ENCODE measurements at regions not wholly inside any gene's neighbourhood (a gene's known extent, or its start where the extent isn't known, plus 50 kb on each side); places are given as distances from the start of the nearest gene placed in this dataset.
"Not testable (repeated sequence)": the region's sequence is repeated elsewhere in the genome, so short reads cannot be mapped to it uniquely, and the experiment has no call there.

- Histone ChIP-seq H3K27me3 (no peaks in the 10 kb centered on the region), H3K27ac (no peak overlapping the region), H3K9me3 (no peaks in the 10 kb centered on the region), H3K4me1 (no peaks in the 10 kb centered on the region), H3K4me3 (no peak overlapping the region), H3K36me3 (no peaks in the 10 kb centered on the region)
- intact Hi-C loops (cut with DNase I; ENCODE audit: low total_unique reads) = no loop called here
- TF ChIP-seq POLR2AphosphoS5 (IDR thresholded peaks at IDR 0.05) = no peak
- TF ChIP-seq CTCF (IDR thresholded peaks at IDR 0.05) = no peak
- no peak for TF ChIP-seq POLR2A (IDR thresholded peaks at IDR 0.05)
- DNase-seq (ENCODE audit: low spot score in 2 of 2) = no peak
Measured at GRCh38 chr16:65376601-65377000, 254.7 kb upstream of the CDH11 start.

GRCh38 chr16:65375651-65376050, 253.8 kb upstream of the CDH11 start:
- no peak for DNase-seq (ENCODE audit: low spot score in 2 of 2)
- Histone ChIP-seq H3K27me3 (no peaks in the 10 kb centered on the region), H3K9me3 (no peaks in the 10 kb centered on the region), H3K27ac (no peak overlapping the region), H3K36me3 (no peaks in the 10 kb centered on the region), H3K4me1 (no peaks in the 10 kb centered on the region), H3K4me3 (no peak overlapping the region)
- intact Hi-C loops (cut with DNase I; ENCODE audit: low total_unique reads) = no loop called here
- TF ChIP-seq POLR2A (IDR thresholded peaks at IDR 0.05) (no peak), POLR2AphosphoS5 (IDR thresholded peaks at IDR 0.05) (no peak)

GRCh38 chr16:65373097-65373496, 251.2 kb upstream of the CDH11 start:
- no peak for DNase-seq (ENCODE audit: low spot score in 2 of 2)

GRCh38 chr16:65372171-65372570, 250.3 kb upstream of the CDH11 start:
- intact Hi-C loops (cut with DNase I; ENCODE audit: low total_unique reads) = no loop called here

More at GRCh38 chr16:65373097-65373496, 251.2 kb upstream of the CDH11 start:
- no peaks in the 10 kb centered on the region for H3K4me1 ChIP-seq
- H3K27ac ChIP-seq = no peak overlapping the region
- intact Hi-C loops (cut with DNase I; ENCODE audit: low total_unique reads) = no loop called here
- TF ChIP-seq POLR2A (IDR thresholded peaks at IDR 0.05) = no peak
- no peak for TF ChIP-seq CTCF (IDR thresholded peaks at IDR 0.05)
- TF ChIP-seq POLR2AphosphoS5 (IDR thresholded peaks at IDR 0.05) = no peak
- H3K4me3 ChIP-seq = no peak overlapping the region
- no peaks in the 10 kb centered on the region for H3K9me3 ChIP-seq
- H3K27me3 ChIP-seq = no peaks in the 10 kb centered on the region
- no peaks in the 10 kb centered on the region for H3K36me3 ChIP-seq

GRCh38 chr16:65365732-65366715, 244.2 kb upstream of the CDH11 start:
- no peak for TF ChIP-seq POLR2AphosphoS5 (IDR thresholded peaks at IDR 0.05)
- TF ChIP-seq POLR2A (IDR thresholded peaks at IDR 0.05) = no peak
- TF ChIP-seq CTCF (IDR thresholded peaks at IDR 0.05) = no peak
- intact Hi-C loops (cut with DNase I; ENCODE audit: low total_unique reads) = no loop called here
- no peaks in the 10 kb centered on the region for H3K27me3 ChIP-seq
- no peaks in the 10 kb centered on the region for H3K4me1 ChIP-seq
- H3K9me3 ChIP-seq = no peaks in the 10 kb centered on the region
- no peak overlapping the region for H3K4me3 ChIP-seq
- DNase-seq (ENCODE audit: low spot score in 2 of 2) = no peak
- no peaks in the 10 kb centered on the region for H3K36me3 ChIP-seq
- H3K27ac ChIP-seq = no peak overlapping the region

More at GRCh38 chr16:65372171-65372570, 250.3 kb upstream of the CDH11 start:
- TF ChIP-seq POLR2AphosphoS5 (IDR thresholded peaks at IDR 0.05) (no peak), POLR2A (IDR thresholded peaks at IDR 0.05) (no peak), CTCF (IDR thresholded peaks at IDR 0.05) (no peak)
- H3K36me3 ChIP-seq = no peaks in the 10 kb centered on the region
- no peak overlapping the region for H3K4me3 ChIP-seq
- H3K4me1 ChIP-seq = no peaks in the 10 kb centered on the region
- no peak overlapping the region for H3K27ac ChIP-seq
- H3K27me3 ChIP-seq = no peaks in the 10 kb centered on the region
- no peak for DNase-seq (ENCODE audit: low spot score in 2 of 2)
- H3K9me3 ChIP-seq = no peaks in the 10 kb centered on the region

- H3K9me3 ChIP-seq; H3K4me3 ChIP-seq; intact Hi-C loops (cut with DNase I; ENCODE audit: low total_unique reads); H3K36me3 ChIP-seq; DNase-seq (ENCODE audit: low spot score in 2 of 2); H3K27me3 ChIP-seq; H3K4me1 ChIP-seq; H3K27ac ChIP-seq: not testable (repeated sequence)
Measured at GRCh38 chr16:65356721-65357120, 234.9 kb upstream of the CDH11 start.

Measured in breast epithelium (tissue), 4 donors.